ENCODE measurements at regions not wholly inside any gene's neighbourhood (a gene's known extent, or its start where the extent isn't known, plus 50 kb on each side); places are given as distances from the start of the nearest gene placed in this dataset.

DNA sequence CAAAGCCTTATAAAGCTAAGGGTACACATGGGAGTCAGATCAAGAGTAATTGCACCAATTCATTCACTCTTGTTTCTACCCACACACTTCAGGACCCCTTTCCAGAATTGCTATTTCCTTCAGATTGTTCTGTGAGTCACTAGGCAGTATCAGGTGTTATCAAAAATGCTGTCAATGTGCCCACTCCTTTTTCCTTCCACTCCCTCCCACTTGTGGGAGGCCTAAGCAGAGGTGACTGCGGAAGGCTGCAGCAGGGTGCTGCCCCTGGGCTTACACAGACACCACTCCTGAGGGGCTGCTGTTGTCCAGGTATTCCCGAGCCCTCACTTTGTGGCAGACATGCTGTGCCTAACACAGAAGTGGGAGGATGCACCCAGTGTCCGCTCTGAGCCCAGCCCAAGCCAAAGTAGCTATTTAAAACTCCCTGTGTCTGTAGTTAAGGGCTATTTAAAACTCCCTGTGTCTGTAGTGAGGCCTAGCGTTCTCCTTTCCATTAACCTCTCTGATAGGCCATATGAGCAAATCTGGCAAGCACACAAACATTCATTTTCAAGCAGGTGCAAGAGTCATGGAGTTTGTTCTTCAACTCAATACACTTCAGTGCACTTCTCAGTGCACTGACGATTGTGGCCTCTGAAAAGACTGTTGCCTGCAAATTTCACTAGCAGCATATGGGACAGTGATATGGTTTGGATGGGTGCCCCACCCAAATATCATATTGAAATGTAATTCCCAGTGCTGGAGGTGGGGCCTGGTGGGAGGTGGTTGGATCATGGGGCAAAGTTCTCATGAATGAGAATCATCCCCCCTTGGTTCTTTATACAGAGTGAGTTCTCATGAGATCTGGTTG lies 117.8 kb downstream of the PHLDA1 start:
- no peaks in the 10 kb centered on the region for H3K9me3 ChIP-seq (ENCODE audit: control insufficient read depth, insufficient read depth, low read depth, low read length)
- POLR2A ChIA-PET = no interaction called here
- no peak for TF ChIP-seq ZNF501 (tag by site-specific recombination; IDR thresholded peaks at IDR 0.05)
- TF ChIP-seq ZFHX2 (tag by site-specific recombination; conservative IDR thresholded peaks at IDR 0.05) = peak; percentile 94
- TF ChIP-seq EGR2 (tag by site-specific recombination; IDR thresholded peaks at IDR 0.05; ENCODE audit: low read depth) = peak; percentile 91
- H3K4me3 ChIP-seq (ENCODE audit: low read depth, low read length) = no peak overlapping the region
- no peaks in the 10 kb centered on the region for H3K36me3 ChIP-seq (ENCODE audit: control insufficient read depth in 2 of 2, insufficient read depth in 1 of 2, low read length in 2 of 2)
- no peak overlapping the region for H3K27ac ChIP-seq (ENCODE audit: extremely low read depth, low read depth, low read length)
- CTCF ChIA-PET = no interaction called here
- no peaks in the 10 kb centered on the region for H3K4me1 ChIP-seq (ENCODE audit: control insufficient read depth, insufficient read depth, low read length)

DNA sequence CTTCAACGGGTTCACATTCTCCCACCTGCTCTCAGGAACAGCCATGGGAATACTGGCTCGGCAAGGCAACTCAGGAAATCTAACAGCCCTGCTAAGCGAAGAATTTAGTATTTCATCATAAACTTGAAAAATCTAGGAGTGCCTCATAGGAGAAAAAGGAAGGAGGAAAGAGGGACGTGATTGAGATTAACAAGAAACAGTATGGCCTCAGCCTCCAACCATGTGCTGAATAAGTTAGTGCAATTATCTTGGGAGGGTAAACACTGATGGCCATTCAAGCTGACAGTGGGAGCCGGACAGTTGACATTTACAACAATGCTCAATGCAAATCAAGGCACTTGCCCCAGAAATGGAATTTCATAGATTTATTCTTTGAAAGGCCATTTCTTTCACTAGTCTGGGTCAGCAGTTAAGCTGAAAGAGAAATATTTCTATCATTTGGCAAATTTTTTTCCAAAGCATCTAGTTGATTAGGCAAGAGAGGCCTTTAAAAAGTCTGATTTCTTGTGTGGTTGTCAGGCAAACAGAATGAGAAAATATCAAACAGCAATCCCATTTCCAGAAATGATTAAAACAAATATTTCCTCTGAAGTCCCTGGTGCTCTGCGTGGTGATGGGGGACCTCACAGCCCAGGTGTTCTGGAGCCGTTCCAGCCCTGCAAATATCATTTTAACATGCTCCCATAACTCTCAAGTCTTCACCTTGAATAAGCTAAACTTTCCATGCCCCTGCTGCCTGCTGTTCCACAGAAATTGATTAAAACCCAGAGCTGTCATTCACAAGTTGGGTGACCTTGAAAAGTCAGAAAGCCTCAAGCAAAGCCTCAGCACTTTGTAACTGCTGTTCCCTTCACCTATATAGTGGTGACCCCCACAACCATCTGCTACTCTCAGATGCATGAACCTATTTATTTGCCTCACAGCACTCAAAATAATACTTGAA lies 121.6 kb downstream of the PHLDA1 start:
- no peak overlapping the region for H3K4me3 ChIP-seq (ENCODE audit: low read depth, low read length)
- ChIA-PET CTCF (no interaction called here), POLR2A (no interaction called here)
- no peak for TF ChIP-seq ZNF660 (tag by site-specific recombination; IDR thresholded peaks at IDR 0.05)
- TF ChIP-seq, protein P1, sequence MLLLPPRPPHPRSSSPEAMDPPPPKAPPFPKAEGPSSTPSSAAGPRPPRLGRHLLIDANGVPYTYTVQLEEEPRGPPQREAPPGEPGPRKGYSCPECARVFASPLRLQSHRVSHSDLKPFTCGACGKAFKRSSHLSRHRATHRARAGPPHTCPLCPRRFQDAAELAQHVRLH (tag by site-specific recombination; IDR thresholded peaks at IDR 0.05) = no peak
- TF ChIP-seq ZNF791 (tag by site-specific recombination; IDR thresholded peaks at IDR 0.05) = no peak
- no peak for TF ChIP-seq ZNF175 (tag by site-specific recombination; IDR thresholded peaks at IDR 0.05)
- TF ChIP-seq, protein P2, sequence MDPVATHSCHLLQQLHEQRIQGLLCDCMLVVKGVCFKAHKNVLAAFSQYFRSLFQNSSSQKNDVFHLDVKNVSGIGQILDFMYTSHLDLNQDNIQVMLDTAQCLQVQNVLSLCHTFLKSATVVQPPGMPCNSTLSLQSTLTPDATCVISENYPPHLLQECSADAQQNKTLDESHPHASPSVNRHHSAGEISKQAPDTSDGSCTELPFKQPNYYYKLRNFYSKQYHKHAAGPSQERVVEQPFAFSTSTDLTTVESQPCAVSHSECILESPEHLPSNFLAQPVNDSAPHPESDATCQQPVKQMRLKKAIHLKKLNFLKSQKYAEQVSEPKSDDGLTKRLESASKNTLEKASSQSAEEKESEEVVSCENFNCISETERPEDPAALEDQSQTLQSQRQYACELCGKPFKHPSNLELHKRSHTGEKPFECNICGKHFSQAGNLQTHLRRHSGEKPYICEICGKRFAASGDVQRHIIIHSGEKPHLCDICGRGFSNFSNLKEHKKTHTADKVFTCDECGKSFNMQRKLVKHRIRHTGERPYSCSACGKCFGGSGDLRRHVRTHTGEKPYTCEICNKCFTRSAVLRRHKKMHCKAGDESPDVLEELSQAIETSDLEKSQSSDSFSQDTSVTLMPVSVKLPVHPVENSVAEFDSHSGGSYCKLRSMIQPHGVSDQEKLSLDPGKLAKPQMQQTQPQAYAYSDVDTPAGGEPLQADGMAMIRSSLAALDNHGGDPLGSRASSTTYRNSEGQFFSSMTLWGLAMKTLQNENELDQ (tag by site-specific recombination; IDR thresholded peaks at IDR 0.05; ENCODE audit: low read depth) = no peak
- TF ChIP-seq, protein P3, sequence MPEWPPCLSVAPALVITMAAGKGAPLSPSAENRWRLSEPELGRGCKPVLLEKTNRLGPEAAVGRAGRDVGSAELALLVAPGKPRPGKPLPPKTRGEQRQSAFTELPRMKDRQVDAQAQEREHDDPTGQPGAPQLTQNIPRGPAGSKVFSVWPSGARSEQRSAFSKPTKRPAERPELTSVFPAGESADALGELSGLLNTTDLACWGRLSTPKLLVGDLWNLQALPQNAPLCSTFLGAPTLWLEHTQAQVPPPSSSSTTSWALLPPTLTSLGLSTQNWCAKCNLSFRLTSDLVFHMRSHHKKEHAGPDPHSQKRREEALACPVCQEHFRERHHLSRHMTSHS (tag by site-specific recombination; IDR thresholded peaks at IDR 0.05) = no peak
- TF ChIP-seq, protein P4, sequence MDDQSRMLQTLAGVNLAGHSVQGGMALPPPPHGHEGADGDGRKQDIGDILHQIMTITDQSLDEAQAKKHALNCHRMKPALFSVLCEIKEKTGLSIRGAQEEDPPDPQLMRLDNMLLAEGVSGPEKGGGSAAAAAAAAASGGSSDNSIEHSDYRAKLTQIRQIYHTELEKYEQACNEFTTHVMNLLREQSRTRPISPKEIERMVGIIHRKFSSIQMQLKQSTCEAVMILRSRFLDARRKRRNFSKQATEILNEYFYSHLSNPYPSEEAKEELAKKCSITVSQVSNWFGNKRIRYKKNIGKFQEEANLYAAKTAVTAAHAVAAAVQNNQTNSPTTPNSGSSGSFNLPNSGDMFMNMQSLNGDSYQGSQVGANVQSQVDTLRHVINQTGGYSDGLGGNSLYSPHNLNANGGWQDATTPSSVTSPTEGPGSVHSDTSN (CRISPR knock-in tag; IDR thresholded peaks at IDR 0.05) = no peak
- TF ChIP-seq, protein P5, sequence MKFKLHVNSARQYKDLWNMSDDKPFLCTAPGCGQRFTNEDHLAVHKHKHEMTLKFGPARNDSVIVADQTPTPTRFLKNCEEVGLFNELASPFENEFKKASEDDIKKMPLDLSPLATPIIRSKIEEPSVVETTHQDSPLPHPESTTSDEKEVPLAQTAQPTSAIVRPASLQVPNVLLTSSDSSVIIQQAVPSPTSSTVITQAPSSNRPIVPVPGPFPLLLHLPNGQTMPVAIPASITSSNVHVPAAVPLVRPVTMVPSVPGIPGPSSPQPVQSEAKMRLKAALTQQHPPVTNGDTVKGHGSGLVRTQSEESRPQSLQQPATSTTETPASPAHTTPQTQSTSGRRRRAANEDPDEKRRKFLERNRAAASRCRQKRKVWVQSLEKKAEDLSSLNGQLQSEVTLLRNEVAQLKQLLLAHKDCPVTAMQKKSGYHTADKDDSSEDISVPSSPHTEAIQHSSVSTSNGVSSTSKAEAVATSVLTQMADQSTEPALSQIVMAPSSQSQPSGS (tag by site-specific recombination; IDR thresholded peaks at IDR 0.05; ENCODE audit: low read depth) = no peak
- no peak for TF ChIP-seq HOXA7 (CRISPR knock-in tag; IDR thresholded peaks at IDR 0.05; ENCODE audit: borderline replicate concordance)
- TF ChIP-seq, protein P6, sequence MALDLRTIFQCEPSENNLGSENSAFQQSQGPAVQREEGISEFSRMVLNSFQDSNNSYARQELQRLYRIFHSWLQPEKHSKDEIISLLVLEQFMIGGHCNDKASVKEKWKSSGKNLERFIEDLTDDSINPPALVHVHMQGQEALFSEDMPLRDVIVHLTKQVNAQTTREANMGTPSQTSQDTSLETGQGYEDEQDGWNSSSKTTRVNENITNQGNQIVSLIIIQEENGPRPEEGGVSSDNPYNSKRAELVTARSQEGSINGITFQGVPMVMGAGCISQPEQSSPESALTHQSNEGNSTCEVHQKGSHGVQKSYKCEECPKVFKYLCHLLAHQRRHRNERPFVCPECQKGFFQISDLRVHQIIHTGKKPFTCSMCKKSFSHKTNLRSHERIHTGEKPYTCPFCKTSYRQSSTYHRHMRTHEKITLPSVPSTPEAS (tag by site-specific recombination; IDR thresholded peaks at IDR 0.05) = no peak
- TF ChIP-seq ZNF366 (tag by site-specific recombination; conservative IDR thresholded peaks at IDR 0.05) = no peak
- no peak for TF ChIP-seq ZNF560 (tag by site-specific recombination; IDR thresholded peaks at IDR 0.05; ENCODE audit: borderline replicate concordance)
- no peak for TF ChIP-seq YY2 (tag by site-specific recombination; IDR thresholded peaks at IDR 0.05)
- TF ChIP-seq, protein P7, sequence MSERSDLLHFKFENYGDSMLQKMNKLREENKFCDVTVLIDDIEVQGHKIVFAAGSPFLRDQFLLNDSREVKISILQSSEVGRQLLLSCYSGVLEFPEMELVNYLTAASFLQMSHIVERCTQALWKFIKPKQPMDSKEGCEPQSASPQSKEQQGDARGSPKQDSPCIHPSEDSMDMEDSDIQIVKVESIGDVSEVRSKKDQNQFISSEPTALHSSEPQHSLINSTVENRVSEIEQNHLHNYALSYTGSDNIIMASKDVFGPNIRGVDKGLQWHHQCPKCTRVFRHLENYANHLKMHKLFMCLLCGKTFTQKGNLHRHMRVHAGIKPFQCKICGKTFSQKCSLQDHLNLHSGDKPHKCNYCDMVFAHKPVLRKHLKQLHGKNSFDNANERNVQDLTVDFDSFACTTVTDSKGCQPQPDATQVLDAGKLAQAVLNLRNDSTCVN (tag by site-specific recombination; optimal IDR thresholded peaks at IDR 0.05) = no peak
- TF ChIP-seq ZNF174 (tag by site-specific recombination; IDR thresholded peaks at IDR 0.05) = no peak
- TF ChIP-seq KLF9 (tag by site-specific recombination; IDR thresholded peaks at IDR 0.05; ENCODE audit: low read depth) = no peak
- H3K36me3 ChIP-seq (ENCODE audit: control insufficient read depth in 2 of 2, insufficient read depth in 1 of 2, low read length in 2 of 2) = no peaks in the 10 kb centered on the region
- no peak overlapping the region for H3K27ac ChIP-seq (ENCODE audit: extremely low read depth, low read depth, low read length)
- H3K9me3 ChIP-seq (ENCODE audit: control insufficient read depth, insufficient read depth, low read depth, low read length) = no peaks in the 10 kb centered on the region
- no peaks in the 10 kb centered on the region for H3K4me1 ChIP-seq (ENCODE audit: control insufficient read depth, insufficient read depth, low read length)
